ENCODE measurements at regions not wholly inside any gene's neighbourhood (a gene's known extent, or its start where the extent isn't known, plus 50 kb on each side); places are given as distances from the start of the nearest gene placed in this dataset.

GRCh38 chr11:62030071-62030684 is 62.7 kb upstream of the FTH1 start:
- no peak for DNase-seq (ENCODE audit: low read depth, low spot score)

GRCh38 chr11:62026739-62027370 is 59.4 kb upstream of the FTH1 start:
- no peak for DNase-seq (ENCODE audit: low read depth, low spot score)

GRCh38 chr11:62025487-62026105 is 58.2 kb upstream of the FTH1 start:
- DNase-seq (ENCODE audit: low read depth, low spot score), result peak; percentile 68

- no peak for DNase-seq (ENCODE audit: low read depth, low spot score)
These were observed 57.6 kb upstream of the FTH1 start for GRCh38 chr11:62024936-62025486.

GRCh38 chr11:62022211-62022610 is 54.8 kb upstream of the FTH1 start:
- no peak for DNase-seq (ENCODE audit: low read depth, low spot score)

- no peak for DNase-seq (ENCODE audit: low read depth, low spot score)
These were observed 53.2 kb upstream of the FTH1 start for GRCh38 chr11:62020661-62021060.

- no peak for DNase-seq (ENCODE audit: low read depth, low spot score)
These were observed 51.7 kb upstream of the FTH1 start for GRCh38 chr11:62018981-62019664.

GRCh38 chr11:62017878-62018655 is 50.6 kb upstream of the FTH1 start:
- no peak for DNase-seq (ENCODE audit: low read depth, low spot score)

Measured in smooth muscle cell of the brain vasculature (primary cell).